ENCODE measurements at regions not wholly inside any gene's neighbourhood (a gene's known extent, or its start where the extent isn't known, plus 50 kb on each side); places are given as distances from the start of the nearest gene placed in this dataset.

DNA sequence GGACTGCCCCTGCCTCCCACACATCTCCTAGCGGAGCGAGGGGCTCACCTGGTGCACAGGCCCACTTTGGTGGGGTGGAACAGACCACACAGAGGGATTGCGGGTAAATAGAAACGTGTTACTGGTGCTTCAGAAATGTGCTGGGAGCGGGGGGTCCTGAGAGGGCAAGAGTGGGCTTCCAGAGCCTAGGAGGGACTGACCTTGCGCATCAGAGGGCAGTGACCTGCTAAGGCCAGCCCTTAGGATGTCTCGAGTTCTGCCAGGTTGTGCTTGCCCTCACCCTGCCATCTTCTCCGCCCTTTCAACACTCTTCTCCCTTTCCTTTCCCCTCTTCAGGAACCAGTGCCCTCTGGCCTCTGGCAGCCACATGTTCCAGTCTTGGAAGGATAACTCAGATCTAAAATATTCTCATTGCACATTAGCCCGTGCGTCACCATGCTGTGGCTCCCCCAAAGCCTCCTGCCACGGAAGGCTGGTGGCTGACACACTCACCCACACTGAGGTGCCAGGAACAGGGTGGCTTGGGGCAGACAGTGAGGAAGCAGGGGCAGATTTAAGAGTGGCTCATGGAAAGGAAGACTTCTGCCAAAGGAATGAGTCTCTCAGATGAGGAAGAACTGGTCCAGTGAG, 89.6 kb downstream of the MCFD2 start:
- H3K4me3 ChIP-seq (ENCODE audit: low read depth, low read length): no peak overlapping the region
- peak; percentile 70 for DNase-seq (ENCODE audit: low read depth)
- TF ChIP-seq, protein P1, sequence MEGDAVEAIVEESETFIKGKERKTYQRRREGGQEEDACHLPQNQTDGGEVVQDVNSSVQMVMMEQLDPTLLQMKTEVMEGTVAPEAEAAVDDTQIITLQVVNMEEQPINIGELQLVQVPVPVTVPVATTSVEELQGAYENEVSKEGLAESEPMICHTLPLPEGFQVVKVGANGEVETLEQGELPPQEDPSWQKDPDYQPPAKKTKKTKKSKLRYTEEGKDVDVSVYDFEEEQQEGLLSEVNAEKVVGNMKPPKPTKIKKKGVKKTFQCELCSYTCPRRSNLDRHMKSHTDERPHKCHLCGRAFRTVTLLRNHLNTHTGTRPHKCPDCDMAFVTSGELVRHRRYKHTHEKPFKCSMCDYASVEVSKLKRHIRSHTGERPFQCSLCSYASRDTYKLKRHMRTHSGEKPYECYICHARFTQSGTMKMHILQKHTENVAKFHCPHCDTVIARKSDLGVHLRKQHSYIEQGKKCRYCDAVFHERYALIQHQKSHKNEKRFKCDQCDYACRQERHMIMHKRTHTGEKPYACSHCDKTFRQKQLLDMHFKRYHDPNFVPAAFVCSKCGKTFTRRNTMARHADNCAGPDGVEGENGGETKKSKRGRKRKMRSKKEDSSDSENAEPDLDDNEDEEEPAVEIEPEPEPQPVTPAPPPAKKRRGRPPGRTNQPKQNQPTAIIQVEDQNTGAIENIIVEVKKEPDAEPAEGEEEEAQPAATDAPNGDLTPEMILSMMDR (conservative IDR thresholded peaks at IDR 0.05; ENCODE audit: low read depth, low read length): no peak

DNA sequence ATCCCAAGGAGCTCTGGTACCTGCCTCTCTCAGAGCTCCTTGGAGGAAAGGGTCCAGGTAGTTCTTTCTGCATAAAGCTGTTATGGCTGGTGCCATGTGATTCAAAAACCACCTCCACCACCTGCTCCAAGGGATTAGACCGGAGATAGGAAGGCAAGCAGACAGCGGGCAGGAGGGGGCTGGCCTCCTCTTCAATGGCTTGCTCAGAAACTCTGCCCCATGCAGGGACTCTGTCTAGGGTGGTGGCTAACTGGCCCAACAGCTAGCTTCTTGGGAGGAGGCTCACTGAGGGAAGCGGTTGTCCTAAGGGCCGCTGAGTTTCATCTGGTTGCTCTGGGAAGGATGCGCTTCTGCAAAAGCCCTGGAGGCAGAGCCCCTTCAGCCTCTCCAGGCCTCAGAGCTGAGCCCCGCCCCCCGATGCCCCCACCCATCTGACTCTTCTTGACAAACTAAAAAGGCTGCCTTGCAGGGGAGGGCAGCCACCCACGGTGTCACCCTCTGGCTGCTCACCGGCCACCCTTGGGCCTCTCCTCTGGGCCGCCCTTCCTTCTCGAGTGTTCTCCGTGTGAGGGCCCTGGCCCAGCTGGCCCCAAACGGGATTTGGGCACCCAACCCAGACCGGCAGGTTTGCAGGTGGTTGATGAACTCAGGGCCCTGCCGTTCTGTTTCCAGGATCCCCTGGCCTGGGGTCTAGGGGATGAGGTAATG, 90.2 kb downstream of the MCFD2 start:
- TF ChIP-seq, protein P1 (conservative IDR thresholded peaks at IDR 0.05; ENCODE audit: low read depth, low read length): no peak
- DNase-seq (ENCODE audit: low read depth): no peak
- H3K4me3 ChIP-seq (ENCODE audit: low read depth, low read length): no peak overlapping the region

DNA sequence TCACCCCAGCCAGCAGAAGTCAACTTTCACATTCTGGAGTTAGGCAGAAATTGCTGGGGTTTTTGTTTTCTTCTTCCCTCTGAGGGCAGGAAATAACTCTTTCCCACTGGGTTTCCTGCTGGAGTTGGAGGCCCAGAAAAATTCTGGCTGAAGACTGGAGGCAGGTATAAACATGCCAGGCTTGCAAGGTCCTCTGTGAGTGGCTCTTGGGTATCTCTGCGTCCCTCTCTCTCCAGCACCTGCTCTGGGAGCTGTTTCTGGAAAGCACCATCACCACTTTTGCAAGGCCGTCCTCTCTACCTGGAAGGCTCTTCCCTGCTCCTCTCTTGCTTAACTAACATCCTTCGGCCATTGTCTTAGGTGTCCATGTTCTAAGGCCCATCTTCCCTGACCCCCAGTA, 91.0 kb downstream of the MCFD2 start:
- H3K4me3 ChIP-seq (ENCODE audit: low read depth, low read length): no peak overlapping the region
- TF ChIP-seq, protein P1 (conservative IDR thresholded peaks at IDR 0.05; ENCODE audit: low read depth, low read length): no peak
- DNase-seq (ENCODE audit: low read depth): no peak

DNA sequence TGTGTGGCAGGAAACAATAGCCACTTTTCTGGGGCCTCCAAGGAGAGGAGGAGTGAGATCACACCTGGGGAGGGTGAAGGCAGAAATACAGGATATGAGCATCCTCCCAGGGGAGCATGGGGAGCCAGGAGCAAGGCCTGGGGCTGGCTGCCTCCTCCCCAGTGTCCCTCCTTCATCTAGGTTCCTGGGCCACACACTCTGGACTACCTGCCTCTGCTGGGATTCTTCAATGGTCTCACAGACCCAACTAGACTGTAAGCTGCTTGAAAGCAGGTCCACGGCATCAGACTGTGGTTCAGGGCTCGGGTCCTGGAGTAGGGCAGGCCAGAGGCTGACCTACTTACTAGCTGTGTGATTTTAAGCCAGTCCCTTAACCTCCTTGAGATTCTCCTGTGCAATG, 94.0 kb downstream of the MCFD2 start:
- TF ChIP-seq, protein P1 (conservative IDR thresholded peaks at IDR 0.05; ENCODE audit: low read depth, low read length): no peak
- no peak for DNase-seq (ENCODE audit: low read depth)
- H3K4me3 ChIP-seq (ENCODE audit: low read depth, low read length): no peak overlapping the region

DNA sequence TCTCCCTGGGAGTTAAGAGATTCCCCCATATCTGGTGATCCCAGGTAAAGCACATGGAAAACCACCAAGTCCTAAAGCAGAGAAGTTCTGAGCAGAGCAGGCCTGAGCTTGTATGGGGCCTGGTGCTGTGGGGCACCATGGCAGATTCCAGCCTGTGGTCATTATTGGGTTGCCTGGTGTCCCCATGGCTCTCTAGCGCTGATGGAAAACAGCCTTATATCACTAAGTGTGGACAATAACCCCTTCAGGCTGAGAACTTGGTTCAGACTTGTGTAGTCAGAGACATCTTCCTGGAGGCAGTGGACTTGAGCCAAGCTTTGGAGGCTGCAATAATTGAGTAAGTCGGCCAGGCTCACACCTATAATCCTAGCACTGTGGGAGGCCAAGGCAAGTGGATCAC, 96.8 kb downstream of the MCFD2 start:
- no peak overlapping the region for H3K4me3 ChIP-seq (ENCODE audit: low read depth, low read length)
- DNase-seq (ENCODE audit: low read depth): no peak
- TF ChIP-seq, protein P1 (conservative IDR thresholded peaks at IDR 0.05; ENCODE audit: low read depth, low read length): no peak

DNA sequence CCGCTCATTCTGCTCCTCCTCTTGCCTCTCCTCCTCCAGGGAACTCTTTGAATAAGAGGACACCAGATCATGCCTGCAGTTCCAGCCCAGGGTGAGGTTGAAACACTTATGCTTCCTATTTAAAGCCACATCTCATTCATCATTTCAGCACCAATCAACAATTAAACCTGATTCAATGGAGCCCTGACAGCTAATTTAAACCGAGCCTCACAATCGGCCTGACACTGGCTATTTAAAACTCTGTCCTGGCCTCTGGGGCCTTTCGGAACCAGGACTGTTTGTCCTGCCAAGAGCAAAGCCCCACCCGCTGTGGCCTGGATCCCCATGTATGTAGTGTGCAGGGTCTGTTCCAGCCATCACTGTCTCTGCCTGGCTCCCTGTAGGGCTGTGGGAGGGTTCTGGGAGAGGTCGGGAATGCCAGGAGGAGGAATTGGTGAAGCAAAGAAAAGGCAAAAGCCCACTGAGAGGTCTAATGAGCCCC, 97.4 kb downstream of the MCFD2 start:
- no peak for DNase-seq (ENCODE audit: low read depth)
- no peak overlapping the region for H3K4me3 ChIP-seq (ENCODE audit: low read depth, low read length)
- TF ChIP-seq, protein P1 (conservative IDR thresholded peaks at IDR 0.05; ENCODE audit: low read depth, low read length): no peak
